Hematopoietic multipotent progenitor cell (in vitro differentiated cells): ENCODE measurements at regions not wholly inside any gene's neighbourhood (a gene's known extent, or its start where the extent isn't known, plus 50 kb on each side); places are given as distances from the start of the nearest gene placed in this dataset.

Experiments used
- DNase-seq, 3 donors: peaks; one replicate each; pipeline ENCODE4 v3.0.0-alpha.2; 2011 to 2015; ENCODE audit warnings: low read depth in 2 of 3, low spot score in 2 of 3

GRCh38 chr2:139083121-139083520, 302.9 kb upstream of the NXPH2 start:
- no peak for DNase-seq

DNA sequence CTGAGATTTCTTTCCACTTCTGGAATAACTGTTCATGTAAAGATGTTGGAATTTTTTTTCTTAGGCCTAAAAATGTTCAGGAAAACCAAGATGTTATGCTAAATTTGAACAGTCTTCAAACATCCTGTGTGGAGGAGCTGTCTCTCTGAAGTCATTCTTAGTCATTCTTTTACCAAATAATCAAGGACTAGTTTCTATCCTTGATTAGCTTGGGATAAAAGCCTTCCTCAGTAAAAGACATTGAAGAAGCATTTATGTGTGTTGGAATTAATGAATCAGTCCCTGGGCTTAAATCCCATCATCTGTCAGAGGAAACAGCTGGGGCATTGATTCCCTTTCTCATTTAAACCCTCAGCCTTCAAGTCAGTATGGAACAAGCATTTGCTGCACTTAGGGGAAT, 300.1 kb upstream of the NXPH2 start:
- no peak for DNase-seq

GRCh38 chr2:139079311-139079710, 299.1 kb upstream of the NXPH2 start:
- DNase-seq: no peak

GRCh38 chr2:139078376-139078775, 298.2 kb upstream of the NXPH2 start:
- DNase-seq: no peak

DNA sequence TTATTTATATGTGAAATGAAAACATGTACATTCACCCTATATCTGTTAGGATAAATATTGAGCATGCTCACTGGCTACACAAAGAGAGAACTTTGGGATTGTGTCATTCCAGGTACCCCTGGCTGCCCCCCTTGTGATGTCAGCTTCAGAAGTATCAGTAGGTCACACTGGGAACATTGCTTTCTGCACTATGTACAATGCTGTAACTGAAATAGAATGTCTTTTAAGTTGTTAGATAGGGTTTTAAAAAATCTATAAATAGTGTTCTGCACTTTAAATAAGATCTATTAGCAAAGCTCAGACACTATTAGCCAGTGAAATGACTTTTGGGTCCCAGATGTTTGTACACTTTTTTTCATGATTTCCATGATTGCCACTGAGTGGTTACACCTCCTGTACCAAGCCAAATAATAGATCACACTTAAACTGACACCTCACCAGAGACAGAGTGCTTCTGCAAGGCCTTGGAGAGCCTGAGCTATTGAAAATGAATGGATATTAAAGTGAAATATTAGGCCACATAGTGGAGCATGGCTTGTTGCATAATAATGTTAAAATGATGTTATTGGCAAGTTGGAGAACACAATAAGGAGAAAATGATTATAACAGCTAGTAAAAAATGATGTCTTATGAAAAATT, 297.0 kb upstream of the NXPH2 start:
- no peak for DNase-seq

DNA sequence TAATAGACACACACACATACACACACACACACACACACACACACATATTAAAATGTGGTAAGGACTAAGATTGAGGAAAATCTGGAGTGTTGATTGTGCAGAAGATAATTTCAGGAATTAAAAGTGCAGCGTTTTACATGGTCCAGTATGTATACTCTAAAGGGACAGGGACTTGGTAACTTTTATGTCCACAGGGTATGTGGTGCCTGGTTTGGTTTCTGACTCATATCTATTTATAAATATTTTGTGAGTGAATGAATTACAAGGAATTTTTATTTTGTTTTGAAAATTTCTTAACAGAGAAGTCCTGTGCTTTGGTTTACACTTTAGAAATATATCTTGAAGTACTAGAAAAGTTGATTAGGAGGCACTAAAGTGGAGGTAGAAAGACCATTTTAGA, 287.7 kb upstream of the NXPH2 start:
- no peak for DNase-seq

DNA sequence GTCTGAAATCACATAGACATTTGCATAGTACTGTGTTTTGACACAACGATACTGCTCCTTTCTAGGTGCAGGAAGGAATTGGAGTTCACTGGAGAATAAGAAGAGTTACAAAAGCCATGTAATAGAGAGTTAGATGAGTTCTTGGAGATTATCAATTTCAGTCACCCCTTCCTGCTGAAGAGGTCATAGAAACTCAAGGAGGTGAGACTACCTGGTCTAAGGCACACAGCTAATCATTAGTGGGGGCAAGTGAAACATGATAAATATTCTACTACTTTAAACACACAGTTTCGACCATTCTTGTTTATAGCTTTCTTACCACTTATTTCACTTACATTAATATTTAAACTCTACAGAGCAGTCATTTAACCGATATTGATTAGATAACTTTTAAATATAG, 286.9 kb upstream of the NXPH2 start:
- no peak for DNase-seq

DNA sequence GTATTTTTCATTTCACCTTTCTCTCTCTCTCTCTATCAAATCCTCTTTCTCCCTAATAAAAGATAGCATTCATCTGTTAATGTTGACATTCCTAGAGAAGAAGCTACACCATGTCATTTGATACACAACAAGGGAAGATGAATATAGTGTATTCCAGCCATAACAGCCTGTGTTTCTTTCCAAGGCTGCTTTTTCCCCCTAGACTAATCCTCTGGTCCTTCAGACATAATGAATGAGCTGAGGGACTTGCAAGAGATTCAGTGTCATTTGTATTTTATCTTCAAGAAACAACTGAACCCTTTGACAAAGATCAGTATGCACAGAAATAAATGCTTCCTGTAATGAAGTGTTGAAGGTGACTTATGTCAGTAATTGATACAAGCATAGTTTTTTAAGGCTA, 284.0 kb upstream of the NXPH2 start:
- no peak for DNase-seq

GRCh38 chr2:139059617-139060016, 279.4 kb upstream of the NXPH2 start:
- DNase-seq: no peak

GRCh38 chr2:139055202-139055601, 275.0 kb upstream of the NXPH2 start:
- DNase-seq: no peak

- DNase-seq: no peak
These were observed 267.8 kb upstream of the NXPH2 start for GRCh38 chr2:139048017-139048416.

DNA sequence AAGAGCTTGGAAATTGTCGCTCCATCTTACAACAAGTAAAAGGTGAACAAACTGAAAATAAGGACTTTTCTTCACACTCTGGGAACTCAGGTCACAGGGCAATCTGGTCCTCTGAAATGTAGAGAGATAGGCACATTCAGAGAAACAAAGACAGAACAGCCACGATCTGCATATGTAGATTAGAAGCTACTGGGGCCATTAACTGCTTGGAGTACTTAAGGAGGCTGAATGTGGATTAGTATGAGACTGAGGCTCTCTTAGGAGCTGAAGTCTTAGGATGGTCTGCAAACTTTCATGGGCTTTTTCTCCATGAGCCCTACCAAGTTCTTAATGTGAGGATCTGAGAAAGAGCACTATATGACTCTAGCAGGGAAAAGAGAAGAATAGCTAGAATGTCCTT, 265.3 kb upstream of the NXPH2 start:
- no peak for DNase-seq

- DNase-seq: no peak
These were observed 253.9 kb upstream of the NXPH2 start for GRCh38 chr2:139034064-139034463.

- no peak for DNase-seq
These were observed 253.1 kb upstream of the NXPH2 start for GRCh38 chr2:139033300-139033699.

DNA sequence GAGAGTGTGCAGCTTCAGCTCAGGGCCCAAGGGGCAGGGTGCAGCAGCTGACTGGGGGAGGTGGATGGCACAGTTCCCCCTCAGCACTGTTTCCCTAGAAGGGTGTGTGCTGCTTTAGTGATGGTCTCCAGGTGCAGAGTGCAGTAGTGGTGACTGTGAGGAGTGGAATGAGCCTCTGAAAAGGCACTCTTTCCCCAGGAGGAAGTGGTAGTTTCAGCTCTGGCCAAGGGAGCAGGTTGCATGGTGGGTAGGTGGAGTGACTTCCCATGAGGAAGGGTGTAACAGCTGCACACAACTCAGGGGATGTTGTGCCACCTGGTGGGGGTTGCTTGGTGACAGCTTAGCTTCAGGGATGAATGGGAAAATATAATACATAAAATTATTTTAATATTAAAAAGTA, 251.5 kb upstream of the NXPH2 start:
- DNase-seq: peak in 1 of 3 donors; percentile 3

GRCh38 chr2:139020287-139020686, 240.1 kb upstream of the NXPH2 start:
- DNase-seq: no peak

- DNase-seq: no peak
These were observed 238.1 kb upstream of the NXPH2 start for GRCh38 chr2:139018252-139018651.

- DNase-seq: no peak
These were observed 226.9 kb upstream of the NXPH2 start for GRCh38 chr2:139007130-139007529.

DNA sequence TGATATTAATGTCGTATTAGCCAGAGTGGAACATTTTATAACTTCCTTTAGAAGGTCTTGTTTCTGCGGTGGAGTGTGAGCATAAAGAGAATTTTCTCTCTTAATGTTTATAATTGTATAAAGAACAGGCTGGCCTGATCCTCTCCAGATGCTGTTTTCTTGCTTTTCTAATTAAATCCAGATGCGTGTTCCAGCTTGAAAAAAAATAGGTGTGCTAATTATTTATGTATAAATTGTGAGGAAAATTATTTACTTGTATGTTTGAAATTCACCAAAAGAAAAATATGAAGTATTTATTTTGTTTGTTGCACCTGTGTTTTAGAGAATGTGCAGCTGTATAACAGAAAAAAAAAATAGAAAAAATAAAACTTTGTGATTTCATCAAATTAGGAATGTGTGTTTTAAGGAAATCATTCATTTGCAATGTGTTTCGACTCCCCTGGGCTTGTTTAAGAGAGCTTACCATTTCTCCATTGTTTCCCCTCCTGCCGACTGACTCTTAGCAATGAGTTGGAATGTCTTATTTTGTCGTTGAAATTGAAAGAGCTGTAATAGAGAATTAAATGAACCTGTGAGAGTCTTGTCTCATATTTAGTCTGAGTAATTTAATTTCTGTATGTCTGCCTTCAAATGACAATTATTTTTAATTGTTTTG, 220.1 kb upstream of the NXPH2 start:
- DNase-seq: no peak

DNA sequence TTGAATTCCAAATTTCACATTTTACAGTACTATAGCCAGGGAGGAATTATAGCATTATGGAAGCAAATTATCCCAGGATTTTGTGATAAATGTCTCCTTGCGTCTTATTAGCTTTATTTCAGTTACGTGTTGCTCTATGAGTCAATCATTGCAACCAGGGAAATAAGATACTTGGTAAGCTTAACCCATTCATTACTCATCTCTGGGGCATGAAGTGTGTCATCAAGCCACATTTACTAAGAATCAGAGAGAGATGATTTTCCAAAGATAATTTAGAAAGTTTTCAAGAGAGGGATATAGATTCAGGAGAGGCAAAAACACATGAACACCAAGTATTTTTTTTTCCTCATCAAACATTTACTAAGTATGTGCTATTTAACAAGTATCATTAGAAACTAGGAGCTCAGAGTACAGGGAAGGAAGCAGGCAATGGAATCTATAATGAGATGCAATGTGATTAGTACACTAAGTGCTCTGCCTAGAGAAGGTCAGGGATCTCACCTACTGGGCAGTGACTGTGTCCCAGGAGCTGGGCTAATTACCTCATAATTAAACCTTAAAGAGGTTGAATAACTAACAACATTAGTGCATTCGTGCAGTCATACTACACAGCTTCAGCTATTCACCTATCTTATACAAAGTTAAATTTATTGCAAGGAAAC, 217.8 kb upstream of the NXPH2 start:
- no peak for DNase-seq

GRCh38 chr2:138997346-138997745, 217.2 kb upstream of the NXPH2 start:
- DNase-seq: no peak

GRCh38 chr2:138994502-138994901, 214.3 kb upstream of the NXPH2 start:
- DNase-seq: no peak
